ENCODE measurements at regions not wholly inside any gene's neighbourhood (a gene's known extent, or its start where the extent isn't known, plus 50 kb on each side); places are given as distances from the start of the nearest gene placed in this dataset.

DNA sequence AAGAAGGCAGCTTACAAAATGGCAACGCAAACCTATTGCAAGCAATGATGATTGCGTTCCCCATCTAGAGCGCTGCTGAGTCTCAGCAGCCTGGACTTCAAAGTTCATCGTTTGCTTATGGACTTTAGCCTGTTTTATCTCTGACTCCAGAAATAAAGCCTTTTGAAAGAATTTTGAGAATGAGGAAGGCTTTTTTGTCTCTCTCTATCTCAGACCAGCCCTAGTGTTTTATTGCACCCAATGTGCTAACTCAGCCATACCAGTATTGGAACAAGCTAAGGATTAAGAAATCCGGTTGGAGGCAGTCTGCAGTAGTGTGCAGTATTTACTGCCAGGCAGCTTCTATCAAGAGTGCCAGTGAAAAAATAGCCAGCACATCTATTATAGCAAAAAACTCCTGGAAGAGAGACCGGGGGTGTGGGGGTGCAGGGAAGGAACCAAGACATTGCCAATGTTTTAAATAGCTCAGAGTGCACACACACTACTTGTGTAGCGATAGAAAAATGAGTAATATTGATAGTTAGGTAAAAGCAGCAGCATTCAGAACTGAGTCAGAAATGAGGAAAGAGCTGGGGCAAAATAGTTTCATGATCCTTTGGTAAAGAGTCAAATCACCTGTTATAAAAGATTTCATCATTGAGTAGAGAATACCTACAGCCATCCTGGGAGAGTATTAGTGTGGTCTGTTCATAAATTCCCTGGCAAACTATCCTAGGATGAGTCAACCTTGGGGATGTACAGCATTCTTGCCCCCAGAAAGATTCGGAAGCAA, 219.0 kb downstream of the ZNF608 start:
- TF ChIP-seq YY1 (IDR thresholded peaks at IDR 0.05) (no peak), TAF1 (conservative IDR thresholded peaks at IDR 0.05) (no peak), CTCF (IDR thresholded peaks at IDR 0.05; ENCODE audit: low read depth, low read length, missing input control) (no peak)
